Stomach (tissue), 8 donors: ENCODE measurements at regions not wholly inside any gene's neighbourhood (a gene's known extent, or its start where the extent isn't known, plus 50 kb on each side); places are given as distances from the start of the nearest gene placed in this dataset.

ENCODE experiments used
- DNase-seq, 2 donors: peaks; one replicate each; pipeline versions ENCODE4 v3.0.0 to v3.0.0-alpha.2; 2013 to 2019
- H3K27ac ChIP-seq, 5 donors: fragments of 200-600 bp in 4 of 5; sonication (generic) in 4 of 5; one replicate each; pipeline ENCODE4 v1.5.1; 2013 to 2019; ENCODE audit warnings: mild to moderate bottlenecking in 1 of 5, moderate library complexity in 1 of 5
- H3K27me3 ChIP-seq, 3 donors: fragments of 200-600 bp; sonication (generic); one replicate each; pipeline ENCODE4 v1.5.1; 2017 to 2019; ENCODE audit warnings: mixed run types in 1 of 3
- H3K36me3 ChIP-seq, 4 donors: fragments of 200-600 bp; sonication (generic); 1 replicate in 3 of 4; 2 replicates in 1 of 4; pipeline ENCODE4 v1.5.1; 2016 to 2019
- H3K4me1 ChIP-seq, 4 donors: fragments of 200-600 bp; sonication (generic); one replicate each; pipeline ENCODE4 v1.5.1; 2016 to 2019
- H3K4me3 ChIP-seq, 4 donors: fragments of 200-600 bp; sonication (generic) in 3 of 4; one replicate each; pipeline ENCODE4 v1.5.1; 2016 to 2019; ENCODE audit warnings: mild to moderate bottlenecking in 1 of 4
- H3K9me3 ChIP-seq, 4 donors: fragments of 200-600 bp; sonication (generic); one replicate each; pipeline ENCODE4 v1.5.1; 2016 to 2019
- CTCF ChIP-seq, 7 experiments: fragments of 450-650 bp in 4 of 7; fragments of 200-600 bp in 3 of 7; sonication (generic) in 3 of 7; IDR thresholded peaks; one replicate each; pipeline ENCODE4 v1.5.1; 2016 to 2019; ENCODE audit warnings: antibody characterized with exemption in 7 of 7, control low read depth in 2 of 7, mild to moderate bottlenecking in 1 of 7
- EP300 ChIP-seq: sonication (generic); formaldehyde crosslinking; IDR thresholded peaks from one replicate; pipeline ENCODE4 v1.6.1; 2017; ENCODE audit warnings: antibody characterized with exemption
- POLR2A ChIP-seq, 4 donors: fragments of 450-650 bp; IDR thresholded peaks; one replicate each; pipeline ENCODE4 v1.6.1; 2016; ENCODE audit warnings: antibody characterized with exemption in 4 of 4, control low read depth in 2 of 4, mild to moderate bottlenecking in 1 of 4, moderate library complexity in 1 of 4
- POLR2AphosphoS5 ChIP-seq, 3 donors: sonication (generic); formaldehyde crosslinking; IDR thresholded peaks; one replicate each; pipeline ENCODE4 v1.6.1; 2016; ENCODE audit warnings: antibody characterized with exemption in 3 of 3
- WGBS, 5 donors: extraction: QIAGEN DNeasy Blood & Tissue Kit in 3 of 5; methylation state at CpG; one replicate each; pipeline versions ENCODE4 v1.1.5 to v1.1.7; 2013 to 2018; 5-methylcytosine and 5-hydroxymethylcytosine counted together
- intact Hi-C: fragments of 100-400 bp; cut with DNase I; formaldehyde crosslinking; loops from one replicate; pipeline ENCODE4 v1.15.1; 2023; ENCODE audit warnings: low total_unique reads
- donor health status: healthy with polysubstance abuse.
- donor health status: Bipolar disorder and iron deficiency.
- donor health status: healthy.

- H3K9me3 ChIP-seq, result no peaks in the 10 kb centered on the region
- intact Hi-C loops, result no loop called here
- no peak overlapping the region for H3K27ac ChIP-seq
- no peaks in the 10 kb centered on the region for H3K4me1 ChIP-seq
- no peak overlapping the region for H3K4me3 ChIP-seq
- no peaks in the 10 kb centered on the region for H3K27me3 ChIP-seq
- WGBS, 5 donors, result 38 to 47% (median 39%) methylated on average over 2 of the region's 2 CpGs
- DNase-seq, result peak in 1 of 2 donors; percentile 56
- H3K36me3 ChIP-seq, result no peaks in the 10 kb centered on the region
- TF ChIP-seq CTCF (IDR thresholded peaks at IDR 0.05) (no peak), POLR2AphosphoS5 (IDR thresholded peaks at IDR 0.05) (no peak), EP300 (no peak), POLR2A (IDR thresholded peaks at IDR 0.05) (no peak)
Measured at GRCh38 chr13:81686877-81687276, 1346.0 kb upstream of the SPRY2 start.

- Histone ChIP-seq H3K27me3 (no peaks in the 10 kb centered on the region), H3K4me3 (no peak overlapping the region), H3K27ac (no peak overlapping the region), H3K36me3 (no peaks in the 10 kb centered on the region), H3K9me3 (peaks cover 0 to 6% (median 3%) of the 10 kb centered on the region in 4 donors), H3K4me1 (no peaks in the 10 kb centered on the region)
- 70 to 84% (median 82%) methylated on average over 4 of the region's 4 CpGs for WGBS, 5 donors
- DNase-seq, result no peak
- TF ChIP-seq EP300, result no peak
- no peak for TF ChIP-seq POLR2A (IDR thresholded peaks at IDR 0.05)
- TF ChIP-seq POLR2AphosphoS5 (IDR thresholded peaks at IDR 0.05), result no peak
- TF ChIP-seq CTCF (IDR thresholded peaks at IDR 0.05), result no peak
- intact Hi-C loops, result no loop called here
Measured at GRCh38 chr13:81683521-81683920, 1342.6 kb upstream of the SPRY2 start.

- Histone ChIP-seq H3K4me1 (no peaks in the 10 kb centered on the region), H3K36me3 (no peaks in the 10 kb centered on the region), H3K27me3 (no peaks in the 10 kb centered on the region), H3K4me3 (no peak overlapping the region), H3K9me3 (peaks cover 0 to 15% (median 8%) of the 10 kb centered on the region in 4 donors), H3K27ac (no peak overlapping the region)
- peak in 1 of 2 donors; percentile 16 for DNase-seq
- intact Hi-C loops, result no loop called here
- 83 to 91% (median 88%) methylated on average over 2 of the region's 2 CpGs for WGBS, 5 donors
- TF ChIP-seq EP300, result no peak
- TF ChIP-seq CTCF (IDR thresholded peaks at IDR 0.05), result no peak
- TF ChIP-seq POLR2AphosphoS5 (IDR thresholded peaks at IDR 0.05), result no peak
- TF ChIP-seq POLR2A (IDR thresholded peaks at IDR 0.05), result no peak
Measured at GRCh38 chr13:81682081-81682630, 1341.2 kb upstream of the SPRY2 start.

GRCh38 chr13:81677857-81678256 lies 1336.9 kb upstream of the SPRY2 start:
- Histone ChIP-seq H3K9me3 (peaks cover 0 to 20% (median 8%) of the 10 kb centered on the region in 4 donors), H3K27ac (no peak overlapping the region), H3K4me3 (no peak overlapping the region), H3K4me1 (no peaks in the 10 kb centered on the region), H3K27me3 (no peaks in the 10 kb centered on the region), H3K36me3 (no peaks in the 10 kb centered on the region)
- 64 to 87% (median 82%) methylated on average over 2 of the region's 2 CpGs for whole genome bisulfite sequencing, 5 donors
- intact Hi-C loops, result no loop called here
- TF ChIP-seq POLR2A (IDR thresholded peaks at IDR 0.05), result no peak
- TF ChIP-seq POLR2AphosphoS5 (IDR thresholded peaks at IDR 0.05), result no peak
- no peak for TF ChIP-seq CTCF (IDR thresholded peaks at IDR 0.05)
- TF ChIP-seq EP300, result no peak
- DNase-seq, result no peak
